ENCODE measurements at regions not wholly inside any gene's neighbourhood (a gene's known extent, or its start where the extent isn't known, plus 50 kb on each side); places are given as distances from the start of the nearest gene placed in this dataset.
"Not testable (repeated sequence)": the region's sequence is repeated elsewhere in the genome, so short reads cannot be mapped to it uniquely, and the experiment has no call there.

DNA sequence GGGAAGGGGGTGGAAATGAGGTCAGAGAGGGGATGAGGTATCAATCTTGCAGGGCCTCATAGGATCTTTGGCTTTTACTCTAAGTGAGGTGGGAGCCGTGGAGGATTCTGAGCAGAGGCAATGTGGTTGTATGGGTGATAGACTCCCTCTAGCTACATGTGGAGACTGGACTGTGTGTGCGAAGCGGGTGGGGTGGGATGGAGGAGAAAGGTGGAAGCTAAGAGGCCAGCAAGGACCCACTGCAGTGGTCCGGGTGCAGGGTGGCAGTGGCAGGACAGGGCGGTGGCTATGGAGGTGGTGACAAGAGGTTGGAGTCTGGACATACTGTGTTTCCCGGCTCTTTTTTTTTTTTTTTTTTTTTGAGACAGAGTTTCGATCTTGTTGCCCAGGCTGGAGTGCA lies 62.4 kb upstream of the PTPN1 start:
- Histone ChIP-seq H3K9me2 (replicated peaks; ENCODE audit: low read depth, low read length) (no peaks in the 10 kb centered on the region), H3K9ac (ENCODE audit: low read depth, low read length, poor library complexity, severe bottlenecking) (no peak overlapping the region), H3K4me1 (ENCODE audit: insufficient read depth, low read length, poor library complexity, severe bottlenecking) (no peaks in the 10 kb centered on the region), H3K4me3 (ENCODE audit: low read length, poor library complexity, severe bottlenecking) (no peak overlapping the region), H3K27me3 (ENCODE audit: insufficient read depth, low read length, poor library complexity, severe bottlenecking) (no peaks in the 10 kb centered on the region), H3K79me2 (ENCODE audit: insufficient read depth, low read length) (no peaks in the 10 kb centered on the region), H2AFZ (ENCODE audit: low read length) (no peak overlapping the region), H3K36me3 (ENCODE audit: insufficient read depth, low read length) (no peaks in the 10 kb centered on the region), H3F3A (ENCODE audit: low read depth) (no peaks in the 10 kb centered on the region), H3K9me3 (ENCODE audit: insufficient read depth, low read depth, low read length) (no peaks in the 10 kb centered on the region), H3K4me2 (ENCODE audit: low read depth, low read length, poor library complexity, severe bottlenecking) (no peak overlapping the region), H4K20me1 (ENCODE audit: insufficient read depth, low read length, poor library complexity, severe bottlenecking) (no peaks in the 10 kb centered on the region)
- no peak for TF ChIP-seq EZH2phosphoT487 (IDR thresholded peaks at IDR 0.05; ENCODE audit: borderline replicate concordance)
- TF ChIP-seq, protein P1, sequence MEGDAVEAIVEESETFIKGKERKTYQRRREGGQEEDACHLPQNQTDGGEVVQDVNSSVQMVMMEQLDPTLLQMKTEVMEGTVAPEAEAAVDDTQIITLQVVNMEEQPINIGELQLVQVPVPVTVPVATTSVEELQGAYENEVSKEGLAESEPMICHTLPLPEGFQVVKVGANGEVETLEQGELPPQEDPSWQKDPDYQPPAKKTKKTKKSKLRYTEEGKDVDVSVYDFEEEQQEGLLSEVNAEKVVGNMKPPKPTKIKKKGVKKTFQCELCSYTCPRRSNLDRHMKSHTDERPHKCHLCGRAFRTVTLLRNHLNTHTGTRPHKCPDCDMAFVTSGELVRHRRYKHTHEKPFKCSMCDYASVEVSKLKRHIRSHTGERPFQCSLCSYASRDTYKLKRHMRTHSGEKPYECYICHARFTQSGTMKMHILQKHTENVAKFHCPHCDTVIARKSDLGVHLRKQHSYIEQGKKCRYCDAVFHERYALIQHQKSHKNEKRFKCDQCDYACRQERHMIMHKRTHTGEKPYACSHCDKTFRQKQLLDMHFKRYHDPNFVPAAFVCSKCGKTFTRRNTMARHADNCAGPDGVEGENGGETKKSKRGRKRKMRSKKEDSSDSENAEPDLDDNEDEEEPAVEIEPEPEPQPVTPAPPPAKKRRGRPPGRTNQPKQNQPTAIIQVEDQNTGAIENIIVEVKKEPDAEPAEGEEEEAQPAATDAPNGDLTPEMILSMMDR (conservative IDR thresholded peaks at IDR 0.05; ENCODE audit: low read length) = no peak

DNA sequence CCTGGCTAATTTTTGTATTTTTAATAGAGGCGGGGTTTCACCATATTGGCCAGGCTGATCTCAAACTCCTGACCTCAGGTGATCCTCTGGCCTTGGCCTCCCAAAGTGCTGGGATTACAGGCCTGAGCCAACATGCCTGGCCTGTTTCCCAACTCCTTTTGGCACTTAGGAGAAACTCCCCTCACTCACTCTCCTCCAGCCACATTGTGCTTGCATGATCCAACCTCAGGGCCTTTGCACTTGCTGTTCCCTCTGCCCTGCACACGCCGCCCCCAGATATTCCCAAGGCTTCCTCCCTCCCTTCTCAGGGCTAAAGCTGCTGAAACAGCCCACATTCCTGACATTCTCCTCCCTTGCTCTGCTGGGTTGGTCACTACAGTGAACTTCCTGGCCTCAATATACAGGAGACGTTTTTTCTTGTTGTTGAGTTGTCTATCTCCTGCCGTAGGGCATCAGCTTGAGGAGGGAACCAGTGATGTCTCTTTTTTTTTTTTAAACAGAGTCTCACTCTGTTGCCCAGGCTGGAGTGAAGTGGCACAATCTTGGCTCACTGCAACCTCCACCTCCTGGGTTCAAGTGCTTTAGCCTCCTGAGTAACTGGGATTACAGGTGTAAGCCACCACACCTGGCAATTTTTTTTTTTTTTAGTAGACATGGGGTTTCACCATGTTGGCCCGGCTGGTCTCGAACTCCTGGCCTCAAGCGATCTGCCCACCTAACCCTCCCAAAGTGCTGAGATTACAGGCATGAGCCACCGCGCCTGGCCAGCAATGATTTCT lies 61.4 kb upstream of the PTPN1 start:
- H3K27me3 ChIP-seq (ENCODE audit: insufficient read depth, low read length, poor library complexity, severe bottlenecking); H3K4me3 ChIP-seq (ENCODE audit: low read length, poor library complexity, severe bottlenecking); H3K9me3 ChIP-seq (ENCODE audit: insufficient read depth, low read depth, low read length); H3K79me2 ChIP-seq (ENCODE audit: insufficient read depth, low read length); H3K9me2 ChIP-seq (replicated peaks; ENCODE audit: low read depth, low read length); H2AFZ ChIP-seq (ENCODE audit: low read length); H3K36me3 ChIP-seq (ENCODE audit: insufficient read depth, low read length); H3K4me2 ChIP-seq (ENCODE audit: low read depth, low read length, poor library complexity, severe bottlenecking); H3K9ac ChIP-seq (ENCODE audit: low read depth, low read length, poor library complexity, severe bottlenecking); H3K4me1 ChIP-seq (ENCODE audit: insufficient read depth, low read length, poor library complexity, severe bottlenecking); H4K20me1 ChIP-seq (ENCODE audit: insufficient read depth, low read length, poor library complexity, severe bottlenecking); H3F3A ChIP-seq (ENCODE audit: low read depth): not testable (repeated sequence)

DNA sequence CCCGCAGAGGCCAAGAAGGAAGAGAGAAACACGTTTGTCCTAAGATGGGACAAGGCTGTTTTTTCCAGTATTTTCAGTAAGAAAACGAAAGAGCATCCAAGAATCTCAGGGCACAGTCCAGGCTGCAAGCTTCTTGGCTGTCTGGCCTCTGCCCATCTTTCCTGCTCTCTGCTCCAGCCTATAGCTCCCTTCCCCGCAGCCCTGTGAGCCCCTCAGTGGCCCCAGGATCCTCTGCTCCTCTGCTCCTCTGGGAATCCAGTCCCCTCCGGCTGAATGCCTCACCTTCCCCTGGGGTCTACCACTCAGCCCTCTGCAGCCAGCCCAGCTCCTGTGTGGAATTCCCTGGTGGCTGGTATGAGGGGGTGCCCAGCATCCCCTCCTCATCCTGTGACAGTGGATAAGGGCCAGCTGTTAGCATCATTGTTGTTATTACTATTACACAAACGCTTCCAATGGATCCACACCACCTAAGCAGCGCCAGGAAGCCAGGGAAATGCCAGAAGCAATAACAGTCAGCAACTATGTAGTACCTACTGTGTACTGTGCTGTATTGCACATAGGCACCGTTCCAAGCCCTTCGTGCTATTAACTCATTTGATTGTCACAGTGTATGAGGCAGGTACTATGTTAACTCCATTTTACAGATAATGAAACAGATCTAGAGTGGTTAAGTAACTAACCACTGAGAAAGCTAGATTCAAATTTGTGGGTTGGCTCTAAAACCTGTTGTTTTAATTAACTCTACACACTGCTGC lies 60.3 kb upstream of the PTPN1 start:
- Histone ChIP-seq H3K27me3 (ENCODE audit: insufficient read depth, low read length, poor library complexity, severe bottlenecking) (no peaks in the 10 kb centered on the region), H3K9me3 (ENCODE audit: insufficient read depth, low read depth, low read length) (no peaks in the 10 kb centered on the region), H2AFZ (ENCODE audit: low read length) (no peak overlapping the region), H3K4me2 (ENCODE audit: low read depth, low read length, poor library complexity, severe bottlenecking) (no peak overlapping the region), H3K4me1 (ENCODE audit: insufficient read depth, low read length, poor library complexity, severe bottlenecking) (no peaks in the 10 kb centered on the region), H3K9ac (ENCODE audit: low read depth, low read length, poor library complexity, severe bottlenecking) (no peak overlapping the region), H3K9me2 (replicated peaks; ENCODE audit: low read depth, low read length) (no peaks in the 10 kb centered on the region), H3F3A (ENCODE audit: low read depth) (no peaks in the 10 kb centered on the region), H3K79me2 (ENCODE audit: insufficient read depth, low read length) (no peaks in the 10 kb centered on the region), H3K36me3 (ENCODE audit: insufficient read depth, low read length) (no peaks in the 10 kb centered on the region), H3K4me3 (ENCODE audit: low read length, poor library complexity, severe bottlenecking) (no peak overlapping the region), H4K20me1 (ENCODE audit: insufficient read depth, low read length, poor library complexity, severe bottlenecking) (no peaks in the 10 kb centered on the region)
- TF ChIP-seq EZH2phosphoT487 (IDR thresholded peaks at IDR 0.05; ENCODE audit: borderline replicate concordance) = no peak
- TF ChIP-seq, protein P1 (conservative IDR thresholded peaks at IDR 0.05; ENCODE audit: low read length) = no peak

Data from Loucy (cell line).